ENCODE measurements at regions not wholly inside any gene's neighbourhood (a gene's known extent, or its start where the extent isn't known, plus 50 kb on each side); places are given as distances from the start of the nearest gene placed in this dataset.

DNA sequence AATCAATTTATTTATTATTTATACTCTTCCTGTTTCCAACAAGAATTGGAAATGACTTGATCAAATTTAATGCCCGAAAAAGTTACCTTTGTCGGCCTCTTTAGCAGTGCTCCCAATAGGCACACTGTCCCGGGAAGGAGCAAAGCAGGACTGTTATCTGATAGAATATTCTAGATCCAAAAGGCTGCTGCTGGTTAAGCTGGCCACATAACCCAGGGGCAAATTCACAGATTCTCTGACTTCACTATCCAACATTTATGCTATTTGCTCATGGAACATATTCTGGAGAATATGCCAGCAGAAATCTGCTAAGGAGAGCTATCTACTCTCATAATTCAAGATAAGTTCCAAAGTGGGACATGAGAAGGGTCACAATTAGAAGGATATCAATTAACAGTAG is 100.2 kb upstream of the DMAC1 start:
- DNase-seq = no peak
- H3K27ac ChIP-seq = no peak overlapping the region
- TF ChIP-seq CTCF (IDR thresholded peaks at IDR 0.05; ENCODE audit: low read depth, low read length) = no peak
- no peaks in the 10 kb centered on the region for H3K36me3 ChIP-seq
- no peaks in the 10 kb centered on the region for H3K27me3 ChIP-seq (ENCODE audit: insufficient read depth, low read depth, severe bottlenecking)
- no peak overlapping the region for H3K4me3 ChIP-seq (ENCODE audit: low read depth, low read length)
- no peaks in the 10 kb centered on the region for H3K9me3 ChIP-seq (ENCODE audit: severe bottlenecking)

DNA sequence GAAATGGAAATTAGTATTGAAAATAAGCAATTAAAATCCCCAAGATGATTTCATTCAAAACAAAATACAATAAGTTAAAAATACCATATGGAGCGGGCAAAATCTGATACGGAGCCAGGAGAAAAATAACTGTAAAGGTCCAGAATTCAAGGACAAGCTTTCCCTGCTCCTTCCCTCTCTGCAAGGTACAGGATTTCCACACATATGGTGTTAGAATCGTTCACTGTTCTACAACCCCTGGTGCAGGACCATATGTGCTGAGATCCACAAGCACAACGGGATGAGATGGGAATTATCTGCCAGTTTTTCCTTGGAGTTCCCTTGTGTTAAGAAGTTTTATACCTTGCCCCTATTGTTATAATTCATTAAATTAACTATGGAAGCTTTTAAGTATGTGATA is 94.7 kb upstream of the DMAC1 start:
- peak; percentile 13 for DNase-seq
- Histone ChIP-seq H3K36me3 (no peaks in the 10 kb centered on the region), H3K4me3 (ENCODE audit: low read depth, low read length) (no peak overlapping the region), H3K27me3 (ENCODE audit: insufficient read depth, low read depth, severe bottlenecking) (no peaks in the 10 kb centered on the region), H3K27ac (no peak overlapping the region), H3K9me3 (ENCODE audit: severe bottlenecking) (no peaks in the 10 kb centered on the region)
- TF ChIP-seq CTCF (IDR thresholded peaks at IDR 0.05; ENCODE audit: low read depth, low read length) = no peak

DNA sequence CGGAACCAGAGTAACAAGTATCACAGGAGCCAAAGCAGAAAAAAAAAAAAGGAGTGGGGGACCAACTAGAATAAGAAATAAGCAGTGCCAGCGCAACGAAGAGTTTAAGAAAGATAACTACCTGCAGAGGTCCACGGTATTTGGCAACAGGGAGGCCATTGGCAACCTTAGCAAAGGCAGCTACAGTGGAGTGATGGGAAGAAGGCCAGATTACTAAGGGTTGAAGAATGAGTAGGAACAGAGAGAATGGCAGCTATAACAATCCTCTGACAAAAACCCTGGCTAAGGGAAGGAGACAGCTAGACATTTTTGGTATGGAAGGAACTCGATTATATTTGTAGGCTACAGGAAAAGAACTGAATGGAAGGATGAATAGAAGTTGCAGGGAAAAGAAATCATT is 93.4 kb upstream of the DMAC1 start:
- Histone ChIP-seq H3K4me3 (ENCODE audit: low read depth, low read length) (no peak overlapping the region), H3K9me3 (ENCODE audit: severe bottlenecking) (no peaks in the 10 kb centered on the region), H3K27ac (no peak overlapping the region), H3K27me3 (ENCODE audit: insufficient read depth, low read depth, severe bottlenecking) (no peaks in the 10 kb centered on the region), H3K36me3 (no peaks in the 10 kb centered on the region)
- DNase-seq = no peak
- no peak for TF ChIP-seq CTCF (IDR thresholded peaks at IDR 0.05; ENCODE audit: low read depth, low read length)

DNA sequence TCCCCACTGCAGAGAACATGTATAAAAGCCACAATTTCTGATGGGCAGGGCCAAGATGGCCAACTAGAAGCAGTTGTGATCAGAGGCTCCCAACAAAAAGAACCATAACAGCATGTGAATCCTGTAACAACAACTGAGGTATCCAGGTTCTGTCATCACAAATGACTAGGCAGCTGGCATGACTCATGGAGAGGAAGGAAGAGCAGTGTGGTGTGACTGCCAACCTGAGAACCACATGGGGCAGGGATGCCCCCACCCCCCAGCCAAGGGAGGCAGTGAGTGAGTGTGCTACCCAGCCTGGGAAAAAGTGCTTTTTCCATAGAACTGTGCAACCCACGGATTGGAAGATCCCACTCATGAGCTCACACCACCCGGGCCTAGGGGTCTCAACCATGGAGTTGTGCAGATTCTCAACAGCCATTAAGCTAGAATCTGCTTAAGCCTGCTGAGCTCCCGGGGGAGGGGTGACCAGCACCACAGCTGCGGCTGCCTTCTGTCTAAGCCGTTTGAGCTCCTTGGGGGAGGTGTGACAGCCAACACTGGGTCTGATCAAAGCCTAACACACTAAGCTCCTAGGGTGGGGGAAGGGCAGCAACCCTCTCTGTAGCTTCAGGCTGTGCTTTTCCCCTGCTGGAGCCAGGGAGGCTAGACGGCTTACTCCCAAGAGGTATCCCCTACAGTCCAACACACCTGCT is 80.1 kb upstream of the DMAC1 start:
- Histone ChIP-seq H3K27me3 (ENCODE audit: insufficient read depth, low read depth, severe bottlenecking) (no peaks in the 10 kb centered on the region), H3K4me3 (ENCODE audit: low read depth, low read length) (no peak overlapping the region), H3K27ac (peak overlapping the region; percentile 95), H3K9me3 (ENCODE audit: severe bottlenecking) (peaks cover 52% of the 10 kb centered on the region), H3K36me3 (peaks cover 5% of the 10 kb centered on the region)
- DNase-seq = peak; percentile 99
- TF ChIP-seq CTCF (IDR thresholded peaks at IDR 0.05; ENCODE audit: low read depth, low read length) = no peak

GRCh38 chr9:7871977-7872730 is 72.6 kb upstream of the DMAC1 start:
- Histone ChIP-seq H3K27ac (no peak overlapping the region), H3K36me3 (no peaks in the 10 kb centered on the region), H3K4me3 (ENCODE audit: low read depth, low read length) (no peak overlapping the region), H3K9me3 (ENCODE audit: severe bottlenecking) (peaks cover 25% of the 10 kb centered on the region), H3K27me3 (ENCODE audit: insufficient read depth, low read depth, severe bottlenecking) (no peaks in the 10 kb centered on the region)
- no peak for TF ChIP-seq CTCF (IDR thresholded peaks at IDR 0.05; ENCODE audit: low read depth, low read length)
- DNase-seq = no peak
